ENCODE measurements at regions not wholly inside any gene's neighbourhood (a gene's known extent, or its start where the extent isn't known, plus 50 kb on each side); places are given as distances from the start of the nearest gene placed in this dataset.

GRCh38 chr12:63480186-63480585 is 188.1 kb downstream of the DPY19L2 start:
- Histone ChIP-seq H3K27ac (replicated peaks) (peak overlapping the region; percentile 16), H3K27me3 (ENCODE audit: low read depth) (no peaks in the 10 kb centered on the region), H3K4me1 (no peaks in the 10 kb centered on the region), H3K36me3 (no peaks in the 10 kb centered on the region), H3K9me3 (replicated peaks) (no peaks in the 10 kb centered on the region), H3K4me3 (no peak overlapping the region)
- DNase-seq = no peak
- intact Hi-C loops (cut with micrococcal nuclease) = no loop called here
- TF ChIP-seq CTCF (IDR thresholded peaks at IDR 0.05; ENCODE audit: borderline replicate concordance) = no peak

GRCh38 chr12:63470161-63470560 is 198.1 kb downstream of the DPY19L2 start:
- intact Hi-C loops (cut with micrococcal nuclease) = no loop called here
- no peaks in the 10 kb centered on the region for H3K4me1 ChIP-seq
- H3K4me3 ChIP-seq = no peak overlapping the region

GRCh38 chr12:63467951-63468350 is 200.3 kb downstream of the DPY19L2 start:
- intact Hi-C loops (cut with micrococcal nuclease) = no loop called here
- Histone ChIP-seq H3K27ac (replicated peaks) (no peak overlapping the region), H3K27me3 (ENCODE audit: low read depth) (no peaks in the 10 kb centered on the region), H3K9me3 (replicated peaks) (peaks cover 21% of the 10 kb centered on the region), H3K36me3 (no peaks in the 10 kb centered on the region), H3K4me3 (no peak overlapping the region), H3K4me1 (no peaks in the 10 kb centered on the region)
- DNase-seq = no peak
- no peak for TF ChIP-seq CTCF (IDR thresholded peaks at IDR 0.05; ENCODE audit: borderline replicate concordance)

More at GRCh38 chr12:63470161-63470560, 198.1 kb downstream of the DPY19L2 start:
- no peak for DNase-seq
- no peaks in the 10 kb centered on the region for H3K27me3 ChIP-seq (ENCODE audit: low read depth)
- no peak for TF ChIP-seq CTCF (IDR thresholded peaks at IDR 0.05; ENCODE audit: borderline replicate concordance)
- no peak overlapping the region for H3K27ac ChIP-seq (replicated peaks)
- H3K36me3 ChIP-seq = no peaks in the 10 kb centered on the region
- peaks cover 12% of the 10 kb centered on the region for H3K9me3 ChIP-seq (replicated peaks)

GRCh38 chr12:63457857-63458256 is 210.4 kb downstream of the DPY19L2 start:
- DNase-seq = no peak

GRCh38 chr12:63457428-63457827 is 210.9 kb downstream of the DPY19L2 start:
- H3K27me3 ChIP-seq (ENCODE audit: low read depth) = no peaks in the 10 kb centered on the region
- no peaks in the 10 kb centered on the region for H3K36me3 ChIP-seq
- H3K4me1 ChIP-seq = no peaks in the 10 kb centered on the region
- peaks cover 10% of the 10 kb centered on the region for H3K9me3 ChIP-seq (replicated peaks)
- intact Hi-C loops (cut with micrococcal nuclease) = no loop called here
- DNase-seq = no peak
- H3K27ac ChIP-seq (replicated peaks) = no peak overlapping the region
- no peak overlapping the region for H3K4me3 ChIP-seq
- no peak for TF ChIP-seq CTCF (IDR thresholded peaks at IDR 0.05; ENCODE audit: borderline replicate concordance)

More at GRCh38 chr12:63457857-63458256, 210.4 kb downstream of the DPY19L2 start:
- no peak for TF ChIP-seq CTCF (IDR thresholded peaks at IDR 0.05; ENCODE audit: borderline replicate concordance)
- no peaks in the 10 kb centered on the region for H3K27me3 ChIP-seq (ENCODE audit: low read depth)
- no peaks in the 10 kb centered on the region for H3K4me1 ChIP-seq
- intact Hi-C loops (cut with micrococcal nuclease) = no loop called here
- H3K9me3 ChIP-seq (replicated peaks) = peaks cover 15% of the 10 kb centered on the region
- no peaks in the 10 kb centered on the region for H3K36me3 ChIP-seq
- H3K27ac ChIP-seq (replicated peaks) = no peak overlapping the region
- H3K4me3 ChIP-seq = no peak overlapping the region

GRCh38 chr12:63450816-63451215 is 217.5 kb downstream of the DPY19L2 start:
- no peaks in the 10 kb centered on the region for H3K9me3 ChIP-seq (replicated peaks)
- intact Hi-C loops (cut with micrococcal nuclease) = no loop called here
- H3K4me1 ChIP-seq = no peaks in the 10 kb centered on the region
- no peak for DNase-seq
- no peak overlapping the region for H3K27ac ChIP-seq (replicated peaks)
- TF ChIP-seq CTCF (IDR thresholded peaks at IDR 0.05; ENCODE audit: borderline replicate concordance) = peak; percentile 36
- no peaks in the 10 kb centered on the region for H3K27me3 ChIP-seq (ENCODE audit: low read depth)
- H3K4me3 ChIP-seq = no peak overlapping the region
- no peaks in the 10 kb centered on the region for H3K36me3 ChIP-seq

All from left ventricle myocardium inferior (tissue), 1 donor.